ENCODE measurements at regions not wholly inside any gene's neighbourhood (a gene's known extent, or its start where the extent isn't known, plus 50 kb on each side); places are given as distances from the start of the nearest gene placed in this dataset.

DNA sequence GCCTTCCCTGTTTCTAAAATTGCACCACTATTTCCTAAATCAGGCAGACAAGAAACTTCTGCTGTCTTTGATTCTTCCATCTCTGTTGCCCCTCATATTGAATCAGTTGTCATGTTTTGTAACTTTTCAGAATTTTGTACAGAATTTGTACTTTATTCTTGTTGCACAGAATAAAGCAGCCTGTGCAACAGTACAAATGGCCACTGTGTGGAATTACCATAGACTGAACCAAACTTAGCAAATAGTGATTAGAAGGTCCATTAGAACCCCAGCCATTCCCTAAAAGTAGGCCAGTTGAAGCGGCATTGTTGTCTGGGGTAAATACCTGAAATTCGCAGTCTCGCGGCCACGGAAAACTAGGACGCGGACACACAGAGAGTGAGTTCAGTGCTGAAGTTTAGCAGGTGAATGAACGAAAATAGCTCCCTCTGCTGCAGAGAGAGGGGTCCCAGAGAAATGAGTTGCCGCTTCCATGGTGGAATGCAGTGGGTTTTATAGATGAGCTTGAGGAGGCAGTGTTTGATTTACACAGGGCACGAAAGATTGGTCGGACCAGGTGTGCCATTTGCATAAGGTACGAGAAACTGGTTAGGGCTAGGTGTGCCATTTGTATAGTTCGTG lies 71.8 kb downstream of the C4orf33 start:
- DNase-seq (ENCODE audit: low read depth) = no peak

DNA sequence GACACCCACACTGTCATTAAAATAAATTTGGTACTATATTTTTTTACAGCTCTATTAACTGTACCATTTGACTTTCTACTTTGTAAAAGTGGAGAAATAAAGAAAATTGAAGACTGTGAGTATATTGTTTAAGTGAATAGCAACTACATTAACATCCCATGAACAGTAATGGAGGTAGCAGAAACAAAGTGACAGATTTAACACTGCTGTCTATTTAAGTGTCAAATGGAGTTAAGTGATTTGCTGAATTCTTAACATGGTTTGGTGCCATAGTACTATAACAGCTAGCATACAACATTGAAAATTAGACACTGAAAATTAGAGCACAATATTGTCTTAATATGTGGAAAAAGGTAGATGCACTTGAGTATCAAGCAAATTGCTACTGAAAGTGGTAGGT lies 76.2 kb downstream of the C4orf33 start:
- DNase-seq (ENCODE audit: low read depth) = no peak

- no peak for DNase-seq (ENCODE audit: low read depth)
These were observed 80.9 kb downstream of the C4orf33 start for GRCh38 chr4:129176864-129177263.

DNA sequence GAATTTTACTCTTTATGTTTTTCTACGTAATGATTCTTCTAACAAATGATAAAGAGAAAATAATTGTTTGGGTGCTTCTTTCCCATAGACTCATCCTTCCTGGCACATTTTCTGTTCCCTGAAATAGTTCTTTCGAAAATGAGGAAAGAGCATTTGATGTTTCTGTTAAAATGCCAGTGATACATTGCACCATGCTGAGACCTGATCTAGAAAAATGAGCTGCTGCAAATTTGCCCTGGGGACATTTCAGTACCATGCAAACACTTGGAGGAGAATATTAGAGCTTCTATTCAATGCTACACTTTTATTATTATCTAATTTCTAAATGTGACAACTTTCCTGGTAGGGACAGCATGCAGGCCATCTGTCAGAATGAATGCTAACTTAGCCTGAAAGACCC lies 83.3 kb downstream of the C4orf33 start:
- DNase-seq (ENCODE audit: low read depth) = no peak

DNA sequence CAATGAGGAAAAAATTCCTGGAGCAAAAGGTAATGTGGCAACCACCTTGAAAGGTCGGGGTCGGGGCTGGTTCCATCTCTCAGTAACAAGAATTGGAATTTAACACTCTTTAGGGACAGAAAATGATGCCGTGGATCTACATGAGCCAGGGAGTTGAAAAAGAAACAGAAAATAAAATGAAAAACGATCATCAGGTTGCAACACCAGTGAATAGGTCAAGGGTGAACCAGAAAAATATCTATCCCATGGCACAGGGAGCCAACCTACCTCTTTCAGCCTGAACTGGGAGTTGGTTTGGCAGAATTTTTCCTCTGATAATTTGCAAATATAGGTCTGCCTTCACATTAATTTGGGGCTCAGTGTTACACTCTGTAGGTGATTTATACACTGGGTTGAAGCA lies 93.7 kb downstream of the C4orf33 start:
- no peak for DNase-seq (ENCODE audit: low read depth)

- DNase-seq (ENCODE audit: low read depth) = no peak
These were observed 97.6 kb downstream of the C4orf33 start for GRCh38 chr4:129193357-129194100.

DNA sequence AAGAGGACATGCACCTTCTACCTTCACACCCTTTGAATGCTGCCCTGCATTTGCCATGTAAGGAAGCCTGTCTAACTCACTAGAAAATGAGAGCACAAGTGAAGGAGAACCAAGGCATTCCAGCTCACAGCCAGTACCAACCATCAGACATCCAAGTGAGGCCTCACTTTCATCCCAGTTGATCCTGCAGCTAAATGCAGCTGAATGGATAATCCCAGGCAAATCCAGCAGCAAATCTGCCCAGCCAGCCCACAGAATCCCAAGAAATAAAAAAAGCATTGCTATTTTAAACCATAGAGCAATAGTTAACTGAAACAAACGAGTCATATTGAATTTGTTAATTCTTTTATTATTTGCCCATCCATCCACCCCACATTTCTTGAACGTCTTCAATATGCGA lies 112.5 kb downstream of the C4orf33 start:
- DNase-seq (ENCODE audit: low read depth) = no peak

- no peak for DNase-seq (ENCODE audit: low read depth)
These were observed 117.7 kb downstream of the C4orf33 start for GRCh38 chr4:129213692-129214091.

DNA sequence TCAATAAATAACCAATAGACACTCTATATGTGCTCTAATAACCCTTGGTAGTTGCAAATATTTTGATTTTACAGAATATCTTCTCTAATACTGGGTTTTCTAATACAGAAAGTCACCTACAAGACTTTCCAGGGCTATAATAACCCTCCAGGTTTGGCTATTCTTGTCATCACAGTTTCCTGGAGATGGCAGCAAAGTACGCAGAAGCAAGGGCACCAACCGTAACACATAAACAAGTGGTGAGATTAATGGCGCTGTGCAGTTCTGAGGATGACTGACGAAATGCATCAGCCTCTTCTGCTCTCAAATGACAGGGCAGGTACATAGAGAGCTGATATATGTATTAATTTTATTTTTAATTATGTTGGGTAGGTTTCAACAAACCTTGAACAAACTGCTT lies 122.4 kb downstream of the C4orf33 start:
- no peak for DNase-seq (ENCODE audit: low read depth)

DNA sequence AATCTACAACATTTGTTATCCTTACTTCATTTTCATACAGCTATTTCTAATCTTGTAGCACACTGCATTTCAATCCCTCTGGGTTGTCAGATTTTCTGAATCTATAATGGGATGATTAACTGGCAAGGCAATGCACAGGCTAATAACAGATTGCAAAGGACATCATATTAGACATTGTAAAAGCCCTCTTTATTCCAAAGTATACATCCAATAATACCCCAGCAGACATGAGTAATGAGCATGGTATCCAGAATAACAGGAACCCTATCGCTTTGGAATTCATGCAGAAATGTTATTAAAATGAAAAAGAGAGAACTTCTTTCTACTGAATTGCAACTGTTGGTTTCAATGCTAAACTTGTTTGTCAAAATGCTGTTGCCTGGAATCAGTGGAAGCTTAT lies 122.9 kb downstream of the C4orf33 start:
- DNase-seq (ENCODE audit: low read depth) = no peak

DNA sequence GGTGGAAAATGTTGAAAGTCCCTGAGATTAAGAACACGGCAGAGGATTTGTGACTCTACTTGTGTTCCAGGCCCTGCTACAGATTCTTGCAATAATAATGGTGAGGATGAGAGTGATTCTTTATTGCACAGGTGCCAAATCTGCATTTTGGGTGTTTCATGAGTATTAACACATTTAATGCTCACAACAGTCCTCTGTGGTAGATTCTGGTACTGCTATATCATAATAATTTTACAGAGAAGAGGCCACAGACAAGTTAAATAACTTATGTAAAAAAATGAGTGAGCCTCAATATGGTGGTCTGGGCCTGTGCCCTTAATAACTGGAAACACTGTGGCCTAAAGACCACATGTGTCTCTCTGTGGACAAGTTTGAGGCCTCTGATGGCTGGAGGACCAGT lies 124.3 kb downstream of the C4orf33 start:
- no peak for DNase-seq (ENCODE audit: low read depth)

DNA sequence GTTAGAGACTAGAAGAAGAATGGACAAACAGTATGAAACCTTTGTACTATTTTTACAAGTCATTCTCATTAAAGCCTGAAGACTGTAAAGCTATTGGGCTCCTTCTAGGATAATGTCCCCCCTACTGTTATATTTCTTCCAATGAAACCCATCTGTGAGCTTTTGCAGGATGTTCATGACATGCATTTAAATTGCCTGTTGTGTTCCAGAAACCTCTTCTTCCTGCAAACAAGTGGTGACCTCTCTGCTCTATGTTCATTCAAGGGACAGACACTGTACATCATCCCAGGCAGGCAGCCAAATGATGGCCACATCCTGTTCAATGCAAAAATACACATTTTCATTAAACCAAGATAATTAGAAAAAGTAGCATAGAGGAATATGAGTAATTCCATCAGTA lies 128.0 kb downstream of the C4orf33 start:
- no peak for DNase-seq (ENCODE audit: low read depth)

DNA sequence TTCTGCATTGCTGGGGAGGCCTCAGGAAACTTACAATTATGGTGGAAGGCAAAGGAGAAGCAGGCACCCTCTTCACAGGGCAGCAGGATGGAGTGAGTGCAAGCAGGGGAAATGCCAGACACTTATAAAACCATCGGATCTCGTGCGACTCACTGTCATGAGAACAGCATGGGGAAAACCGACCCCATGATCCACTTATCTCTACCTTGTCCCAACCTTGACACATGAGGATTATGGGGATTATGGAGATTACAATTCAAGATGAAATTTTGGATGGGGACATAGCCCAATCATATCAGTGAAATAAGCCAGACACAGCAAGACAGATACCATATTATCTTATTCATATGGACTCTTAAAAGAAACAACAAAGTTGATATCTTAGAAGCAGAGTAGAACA lies 134.9 kb downstream of the C4orf33 start:
- DNase-seq (ENCODE audit: low read depth) = no peak

DNA sequence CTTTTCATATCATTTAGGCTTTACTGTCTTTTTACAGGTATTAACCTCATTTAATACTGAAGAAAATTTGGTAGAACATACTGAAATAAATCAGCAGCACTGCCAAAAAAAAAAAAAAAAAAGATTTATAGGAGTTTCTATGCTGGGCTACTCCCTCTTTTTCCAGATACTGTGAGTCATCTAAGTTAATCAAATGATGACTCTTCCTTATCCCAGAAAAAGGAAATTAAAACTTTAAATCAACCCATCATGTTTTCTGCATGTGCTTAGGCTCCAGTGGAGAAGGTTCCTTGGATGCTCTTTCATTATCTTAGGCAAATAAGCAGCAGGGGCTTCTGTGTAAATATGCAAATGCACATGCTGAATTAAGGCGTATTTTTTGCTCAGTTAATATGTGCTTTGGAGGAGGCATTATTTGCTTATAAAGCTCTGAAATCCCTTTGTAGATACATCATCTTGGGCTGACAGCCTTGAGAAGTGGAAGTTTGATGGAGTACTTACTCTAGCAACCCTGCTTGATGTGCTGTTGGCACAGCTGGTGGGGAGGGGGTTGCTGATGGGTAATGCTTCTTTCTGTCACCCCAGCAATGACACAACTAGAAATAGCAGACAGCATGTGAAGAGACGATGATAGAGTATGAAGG lies 136.1 kb downstream of the C4orf33 start:
- DNase-seq (ENCODE audit: low read depth) = no peak

DNA sequence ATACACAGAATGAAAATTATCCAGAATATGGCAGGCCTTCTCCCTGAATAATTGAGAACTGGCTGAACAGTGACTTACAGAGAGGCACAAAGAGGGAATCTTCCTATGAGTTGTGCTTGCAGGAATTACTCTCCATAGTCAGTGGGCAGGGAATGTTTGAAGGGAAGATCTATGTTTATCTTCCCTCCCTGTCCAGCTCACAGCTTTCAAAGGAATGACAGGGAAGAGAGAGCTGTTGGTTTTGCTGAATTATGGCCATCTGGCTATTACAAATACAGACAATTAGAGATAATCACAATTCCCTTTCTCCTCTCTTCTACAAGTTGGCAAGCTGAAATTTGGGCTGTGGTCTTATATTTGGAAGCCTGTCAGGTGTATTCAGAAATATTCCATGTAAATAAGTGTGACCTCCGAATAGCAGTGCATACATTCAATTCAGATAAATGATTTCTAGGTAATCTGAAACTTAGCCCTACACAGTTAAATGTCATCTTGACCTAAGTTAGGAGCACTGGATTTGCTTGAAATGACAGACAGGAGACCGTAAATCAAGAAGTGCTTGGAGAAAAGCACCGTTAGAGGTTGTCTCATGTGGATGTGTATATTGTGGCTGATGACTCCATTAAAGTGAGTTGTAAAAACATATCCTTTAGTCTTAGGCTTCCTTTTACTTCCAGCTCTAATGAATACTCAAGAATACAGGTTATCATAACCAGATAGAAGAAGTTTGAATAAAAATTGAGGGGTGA lies 136.8 kb downstream of the C4orf33 start:
- DNase-seq (ENCODE audit: low read depth) = no peak

- no peak for DNase-seq (ENCODE audit: low read depth)
These were observed 137.7 kb downstream of the C4orf33 start for GRCh38 chr4:129233691-129234090.

GRCh38 chr4:129236351-129236750 lies 140.4 kb downstream of the C4orf33 start:
- no peak for DNase-seq (ENCODE audit: low read depth)

DNA sequence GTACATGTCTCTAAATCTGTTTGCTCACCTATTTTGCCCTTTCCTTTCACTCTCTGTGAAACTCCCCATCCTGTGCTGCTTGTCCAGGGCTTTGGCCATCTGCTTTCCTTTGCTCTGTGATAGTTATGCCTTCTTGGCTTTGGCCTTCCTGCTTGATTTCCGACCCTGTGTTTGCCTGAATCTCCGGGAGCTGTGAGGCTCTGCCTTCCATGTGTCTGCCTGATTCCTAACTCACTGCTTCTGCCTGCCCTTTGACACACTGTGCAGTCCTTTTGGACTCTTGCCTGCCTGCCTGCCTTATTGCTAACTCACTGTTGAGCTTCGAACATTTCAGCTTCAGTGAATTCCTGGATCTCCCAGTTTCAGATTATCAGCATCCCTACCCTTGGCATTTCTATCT lies 143.1 kb downstream of the C4orf33 start:
- no peak for DNase-seq (ENCODE audit: low read depth)

- no peak for DNase-seq (ENCODE audit: low read depth)
These were observed 144.9 kb downstream of the C4orf33 start for GRCh38 chr4:129240816-129241215.

DNA sequence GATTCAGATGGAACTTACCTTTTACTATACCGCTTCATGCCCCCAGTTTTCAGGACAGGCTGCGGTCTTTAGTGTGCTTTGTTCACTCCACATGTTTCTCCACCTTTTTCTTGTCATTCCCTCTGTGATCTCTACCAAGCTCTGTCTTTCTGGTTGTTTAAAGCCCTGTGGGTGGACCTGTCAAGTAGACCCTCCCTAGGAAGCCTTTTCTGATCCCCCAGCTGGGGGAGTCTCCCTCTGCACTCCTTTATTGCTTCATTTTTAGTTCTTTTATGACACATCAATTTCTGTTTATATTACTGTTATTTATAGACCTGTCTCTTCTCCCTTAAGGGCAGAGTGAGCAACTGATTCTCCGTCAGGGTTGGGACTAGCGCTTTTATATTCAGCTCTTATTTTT lies 150.2 kb downstream of the C4orf33 start:
- no peak for DNase-seq (ENCODE audit: low read depth)

GRCh38 chr4:129246910-129247461 lies 151.0 kb downstream of the C4orf33 start:
- DNase-seq (ENCODE audit: low read depth) = no peak

GRCh38 chr4:129248621-129249020 lies 152.7 kb downstream of the C4orf33 start:
- no peak for DNase-seq (ENCODE audit: low read depth)

- no peak for DNase-seq (ENCODE audit: low read depth)
These were observed 158.2 kb downstream of the C4orf33 start for GRCh38 chr4:129254126-129254525.

Measured in activated T-cell treated with anti-CD3 and anti-CD28 coated beads for 1 hour (primary cell).